ENCODE measurements at regions not wholly inside any gene's neighbourhood (a gene's known extent, or its start where the extent isn't known, plus 50 kb on each side); places are given as distances from the start of the nearest gene placed in this dataset.

GRCh38 chr14:34021096-34021495, 70.2 kb upstream of the EGLN3 start:
- TF ChIP-seq TGIF2 (CRISPR knock-in tag; IDR thresholded peaks at IDR 0.05) (no peak), BACH1 (tag; IDR thresholded peaks at IDR 0.05) (no peak), CTCF (IDR thresholded peaks at IDR 0.05 in 2 of 3, conservative IDR thresholded peaks at IDR 0.05 in 1 of 3; ENCODE audit: insufficient read depth in 2 of 3, low read depth in 1 of 3, low read length in 3 of 3) (no peak), U2AF2 (optimal IDR thresholded peaks at IDR 0.05; ENCODE audit: low read depth, low read length) (no peak), CEBPB (tag; IDR thresholded peaks at IDR 0.05) (no peak), CBX3 (IDR thresholded peaks at IDR 0.05; ENCODE audit: borderline replicate concordance in 1 of 2, low read length in 2 of 2) (no peak), TEAD4 (IDR thresholded peaks at IDR 0.05; ENCODE audit: low read length) (no peak), TEAD4 (CRISPR knock-in tag; IDR thresholded peaks at IDR 0.05; ENCODE audit: borderline replicate concordance) (no peak), JUNB (CRISPR knock-in tag; conservative IDR thresholded peaks at IDR 0.05) (no peak), ILF3 (IDR thresholded peaks at IDR 0.05; ENCODE audit: borderline replicate concordance) (no peak), SNIP1 (IDR thresholded peaks at IDR 0.05; ENCODE audit: low read depth) (no peak)

Data from K562 (cell line).